ENCODE measurements at regions not wholly inside any gene's neighbourhood (a gene's known extent, or its start where the extent isn't known, plus 50 kb on each side); places are given as distances from the start of the nearest gene placed in this dataset.

- no peak overlapping the region for H3K9ac ChIP-seq (ENCODE audit: extremely low read depth, insufficient read length, low read length)
- H2AFZ ChIP-seq (ENCODE audit: low read length), result no peak overlapping the region
- no peak for TF ChIP-seq CTCF (conservative IDR thresholded peaks at IDR 0.05)
- H2BK12ac ChIP-seq (ENCODE audit: insufficient read length, low read depth, low read length), result no peak overlapping the region
- Mint-ChIP-seq H3K9me3 (peaks cover 4% of the 10 kb centered on the region in 2 experiments; a peak in 3 of 5 replicates), H3K27ac (no peak overlapping the region), H3K36me3 (ENCODE audit: insufficient read depth in 1 of 3, low read depth in 3 of 3) (peaks cover 0 to 4% (median 4%) of the 10 kb centered on the region in 3 experiments; a peak in 5 of 7 replicates), H3K4me1 (peaks cover 13 to 18% of the 10 kb centered on the region in 2 experiments), H3K27me3 (ENCODE audit: low read depth) (peaks cover 3% of the 10 kb centered on the region), H3K4me3 (no peak overlapping the region; a peak in 1 of 5 replicates)
- H2BK5ac ChIP-seq (ENCODE audit: insufficient read length, low read length), result no peak overlapping the region
- H3K27ac ChIP-seq (ENCODE audit: insufficient read length, low read depth, low read length), result no peak overlapping the region
- H3K23ac ChIP-seq (ENCODE audit: insufficient read length, low read depth, low read length), result no peak overlapping the region
- H3K56ac ChIP-seq (ENCODE audit: insufficient read length, low read depth, low read length), result no peak overlapping the region
- no peak overlapping the region for H2BK20ac ChIP-seq (ENCODE audit: low read depth, low read length, poor library complexity, severe bottlenecking)
- no peaks in the 10 kb centered on the region for H3K23me2 ChIP-seq (ENCODE audit: insufficient read length, low read depth, low read length, poor library complexity, severe bottlenecking)
- H3K9me3 ChIP-seq (ENCODE audit: control insufficient read depth, low read depth, low read length), result no peaks in the 10 kb centered on the region
- H3K79me1 ChIP-seq (ENCODE audit: insufficient read depth, low read depth, low read length, poor library complexity, severe bottlenecking), result no peaks in the 10 kb centered on the region
- H3K27me3 ChIP-seq (ENCODE audit: insufficient read depth, low read length), result no peaks in the 10 kb centered on the region
- no CpG with 5 or more reads among the region's 4 CpGs for WGBS (ENCODE audit: extremely low coverage, insufficient read length, low lambda C conversion rate)
- no peak for DNase-seq
- H3K14ac ChIP-seq (ENCODE audit: insufficient read depth, low read length), result no peak overlapping the region
- H4K5ac ChIP-seq (ENCODE audit: insufficient read length, low read depth, low read length), result no peak overlapping the region
- no peaks in the 10 kb centered on the region for H4K20me1 ChIP-seq (ENCODE audit: control insufficient read depth, insufficient read depth, insufficient read length)
- H4K91ac ChIP-seq (ENCODE audit: insufficient read length, low read depth, low read length), result no peak overlapping the region
- H3T11ph ChIP-seq (ENCODE audit: low read length), result no peak overlapping the region
- no peak overlapping the region for H3K4me2 ChIP-seq (ENCODE audit: insufficient read depth, insufficient read length, low read length)
- H4K8ac ChIP-seq (replicated peaks; ENCODE audit: insufficient read length, low read depth, low read length), result no peak overlapping the region
- H2AK5ac ChIP-seq (ENCODE audit: insufficient read length, low read length), result no peak overlapping the region
- H3K4ac ChIP-seq (ENCODE audit: low read depth, low read length), result no peak overlapping the region
- H3K79me2 ChIP-seq (ENCODE audit: insufficient read depth, low read length), result no peaks in the 10 kb centered on the region
- H3K4me1 ChIP-seq (ENCODE audit: insufficient read depth, low read length), result no peaks in the 10 kb centered on the region; the same call in 1 of the 2 replicates
- H2BK120ac ChIP-seq (ENCODE audit: low read depth, low read length, poor library complexity, severe bottlenecking), result no peak overlapping the region
- no peak overlapping the region for H3K18ac ChIP-seq (ENCODE audit: insufficient read length, low read depth, low read length)
- no peak overlapping the region for H2BK15ac ChIP-seq (ENCODE audit: low read depth, low read length)
Measured at GRCh38 chr9:107685901-107686300, 196.3 kb upstream of the KLF4 start.
